GM23248 (cell line): ENCODE measurements at regions not wholly inside any gene's neighbourhood (a gene's known extent, or its start where the extent isn't known, plus 50 kb on each side); places are given as distances from the start of the nearest gene placed in this dataset.

Experiments
- EZH2 ChIP-seq: fragments of 200-600 bp; sonication (generic); IDR thresholded peaks from 2 replicates; pipeline ENCODE4 v1.6.1; 2018; ENCODE audit warnings: antibody characterized with exemption, mild to moderate bottlenecking; ENCODE audit not compliant: insufficient read depth, poor library complexity, severe bottlenecking
- EZH2phosphoT487 ChIP-seq: fragments of 200-600 bp; sonication (generic); IDR thresholded peaks from 2 replicates; pipeline ENCODE4 v1.6.1; 2018; ENCODE audit warnings: antibody characterized with exemption, moderate library complexity, mild to moderate bottlenecking, low read depth; ENCODE audit not compliant: insufficient read depth

DNA sequence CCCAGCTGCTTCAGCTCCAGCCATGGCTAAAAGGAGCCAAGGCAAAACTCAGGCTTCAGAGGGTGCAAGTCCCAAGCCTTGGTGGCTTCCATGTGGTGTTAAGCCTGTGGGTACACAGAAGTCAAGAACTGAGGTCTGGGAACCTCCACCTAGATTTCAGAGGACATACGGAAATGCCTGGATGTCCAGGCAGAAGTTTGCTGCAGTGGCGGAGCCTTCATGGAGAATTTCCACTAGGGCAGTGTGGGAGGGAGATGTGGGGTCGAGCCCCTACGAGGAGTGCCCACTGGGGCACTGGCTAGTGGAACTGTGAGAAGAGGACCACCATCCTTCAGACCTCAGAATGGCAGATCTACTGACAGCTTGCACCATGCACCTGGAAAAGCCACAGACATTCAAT, 76.1 kb upstream of the KCTD1 start:
- no peak for TF ChIP-seq EZH2
- no peak for TF ChIP-seq EZH2phosphoT487
